ENCODE measurements at regions not wholly inside any gene's neighbourhood (a gene's known extent, or its start where the extent isn't known, plus 50 kb on each side); places are given as distances from the start of the nearest gene placed in this dataset.

DNA sequence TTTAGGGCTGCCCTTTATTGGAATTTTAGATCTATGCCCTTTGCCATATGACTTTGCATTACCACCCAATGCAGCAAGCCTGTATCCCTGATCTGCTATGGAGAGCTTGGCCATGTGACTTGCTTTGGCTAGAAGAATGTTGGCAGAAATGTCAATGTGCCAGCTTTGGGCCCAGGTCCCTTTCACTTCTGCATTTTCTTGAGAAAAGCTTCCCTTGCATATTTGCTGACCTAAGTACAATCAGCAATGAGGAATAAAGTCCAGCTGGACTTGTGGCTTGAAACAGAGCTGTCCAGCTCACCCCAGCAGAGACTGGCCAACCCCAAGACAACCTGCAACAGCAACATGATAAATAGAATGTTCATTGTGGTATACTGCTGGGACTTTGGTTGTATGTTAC is 135.9 kb downstream of the PAH start:
- H2AFZ ChIP-seq (ENCODE audit: low read length): no peak overlapping the region
- TF ChIP-seq, protein P1, sequence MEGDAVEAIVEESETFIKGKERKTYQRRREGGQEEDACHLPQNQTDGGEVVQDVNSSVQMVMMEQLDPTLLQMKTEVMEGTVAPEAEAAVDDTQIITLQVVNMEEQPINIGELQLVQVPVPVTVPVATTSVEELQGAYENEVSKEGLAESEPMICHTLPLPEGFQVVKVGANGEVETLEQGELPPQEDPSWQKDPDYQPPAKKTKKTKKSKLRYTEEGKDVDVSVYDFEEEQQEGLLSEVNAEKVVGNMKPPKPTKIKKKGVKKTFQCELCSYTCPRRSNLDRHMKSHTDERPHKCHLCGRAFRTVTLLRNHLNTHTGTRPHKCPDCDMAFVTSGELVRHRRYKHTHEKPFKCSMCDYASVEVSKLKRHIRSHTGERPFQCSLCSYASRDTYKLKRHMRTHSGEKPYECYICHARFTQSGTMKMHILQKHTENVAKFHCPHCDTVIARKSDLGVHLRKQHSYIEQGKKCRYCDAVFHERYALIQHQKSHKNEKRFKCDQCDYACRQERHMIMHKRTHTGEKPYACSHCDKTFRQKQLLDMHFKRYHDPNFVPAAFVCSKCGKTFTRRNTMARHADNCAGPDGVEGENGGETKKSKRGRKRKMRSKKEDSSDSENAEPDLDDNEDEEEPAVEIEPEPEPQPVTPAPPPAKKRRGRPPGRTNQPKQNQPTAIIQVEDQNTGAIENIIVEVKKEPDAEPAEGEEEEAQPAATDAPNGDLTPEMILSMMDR (IDR thresholded peaks at IDR 0.05; ENCODE audit: extremely low read depth, low read depth, low read length): no peak
- no peaks in the 10 kb centered on the region for H3K9me3 ChIP-seq (ENCODE audit: low read depth, low read length)
- H4K20me1 ChIP-seq (ENCODE audit: insufficient read depth, low read length): no peaks in the 10 kb centered on the region
- no peak overlapping the region for H3K4me3 ChIP-seq (ENCODE audit: insufficient read depth, low read length)
- H3K79me2 ChIP-seq (ENCODE audit: insufficient read depth, low read length): no peaks in the 10 kb centered on the region
- no peaks in the 10 kb centered on the region for H3K27me3 ChIP-seq (ENCODE audit: insufficient read depth, low read length)
- H3K36me3 ChIP-seq (ENCODE audit: insufficient read depth, low read length): no peaks in the 10 kb centered on the region
- no peak overlapping the region for H3K4me2 ChIP-seq (ENCODE audit: insufficient read depth, low read length)
- DNase-seq (ENCODE audit: insufficient read length, low spot score, missing footprints): no peak
- no peaks in the 10 kb centered on the region for H3K4me1 ChIP-seq (ENCODE audit: insufficient read depth, low read length)
- H3K27ac ChIP-seq (ENCODE audit: low read depth, low read length): no peak overlapping the region

- DNase-seq (ENCODE audit: insufficient read length, low spot score, missing footprints): no peak
- H3K27me3 ChIP-seq (ENCODE audit: insufficient read depth, low read length): no peaks in the 10 kb centered on the region
- H3K4me3 ChIP-seq (ENCODE audit: insufficient read depth, low read length): no peak overlapping the region
- no peaks in the 10 kb centered on the region for H3K4me1 ChIP-seq (ENCODE audit: insufficient read depth, low read length)
- H2AFZ ChIP-seq (ENCODE audit: low read length): no peak overlapping the region
- no peaks in the 10 kb centered on the region for H4K20me1 ChIP-seq (ENCODE audit: insufficient read depth, low read length)
- no peaks in the 10 kb centered on the region for H3K79me2 ChIP-seq (ENCODE audit: insufficient read depth, low read length)
- no peaks in the 10 kb centered on the region for H3K36me3 ChIP-seq (ENCODE audit: insufficient read depth, low read length)
- TF ChIP-seq, protein P1 (IDR thresholded peaks at IDR 0.05; ENCODE audit: extremely low read depth, low read depth, low read length): no peak
- H3K9me3 ChIP-seq (ENCODE audit: low read depth, low read length): no peaks in the 10 kb centered on the region
- no peak overlapping the region for H3K27ac ChIP-seq (ENCODE audit: low read depth, low read length)
- no peak overlapping the region for H3K4me2 ChIP-seq (ENCODE audit: insufficient read depth, low read length)
Measured at GRCh38 chr12:102776041-102776440, 141.0 kb downstream of the PAH start.

DNA sequence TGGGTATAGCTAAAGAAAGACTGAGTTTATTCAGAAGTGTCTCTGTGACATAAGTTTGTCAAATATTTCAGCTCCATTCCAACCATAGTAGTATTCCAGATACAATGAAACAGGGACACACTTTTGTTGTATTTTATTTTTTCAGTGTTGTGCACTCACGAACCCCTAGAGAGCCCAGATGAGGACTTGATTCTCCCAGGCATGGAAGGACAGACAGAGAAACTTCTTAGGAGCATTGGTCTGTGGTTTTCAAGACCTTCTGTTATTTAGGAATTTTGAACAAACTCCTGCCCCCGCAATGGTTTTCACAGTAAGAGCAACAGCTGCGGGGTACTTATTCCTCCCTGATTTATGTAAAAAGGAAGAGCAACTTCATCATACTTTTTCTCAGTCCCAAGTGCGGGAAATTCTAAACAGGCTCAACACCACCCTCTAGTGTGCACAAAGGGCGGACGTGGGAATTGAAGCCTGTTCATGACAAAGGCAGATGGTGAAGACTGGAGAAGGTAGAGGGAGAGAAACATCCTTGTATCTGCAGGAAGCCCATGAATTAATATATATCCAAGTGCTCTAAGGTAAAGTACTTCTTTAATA is 147.6 kb downstream of the PAH start:
- H3K36me3 ChIP-seq (ENCODE audit: insufficient read depth, low read length): no peaks in the 10 kb centered on the region
- no peaks in the 10 kb centered on the region for H4K20me1 ChIP-seq (ENCODE audit: insufficient read depth, low read length)
- TF ChIP-seq, protein P1 (IDR thresholded peaks at IDR 0.05; ENCODE audit: extremely low read depth, low read depth, low read length): peak; percentile 81
- H3K27ac ChIP-seq (ENCODE audit: low read depth, low read length): no peak overlapping the region
- H3K4me2 ChIP-seq (ENCODE audit: insufficient read depth, low read length): no peak overlapping the region
- H3K79me2 ChIP-seq (ENCODE audit: insufficient read depth, low read length): no peaks in the 10 kb centered on the region
- no peak overlapping the region for H3K4me3 ChIP-seq (ENCODE audit: insufficient read depth, low read length)
- H2AFZ ChIP-seq (ENCODE audit: low read length): peak overlapping the region; percentile 8
- no peaks in the 10 kb centered on the region for H3K27me3 ChIP-seq (ENCODE audit: insufficient read depth, low read length)
- H3K4me1 ChIP-seq (ENCODE audit: insufficient read depth, low read length): no peaks in the 10 kb centered on the region
- H3K9me3 ChIP-seq (ENCODE audit: low read depth, low read length): no peaks in the 10 kb centered on the region
- peak; percentile 63 for DNase-seq (ENCODE audit: insufficient read length, low spot score, missing footprints)

GRCh38 chr12:102766961-102767360 is 150.1 kb downstream of the PAH start:
- Histone ChIP-seq H3K9me3 (ENCODE audit: low read depth, low read length) (no peaks in the 10 kb centered on the region), H3K36me3 (ENCODE audit: insufficient read depth, low read length) (no peaks in the 10 kb centered on the region), H3K79me2 (ENCODE audit: insufficient read depth, low read length) (no peaks in the 10 kb centered on the region), H3K27me3 (ENCODE audit: insufficient read depth, low read length) (no peaks in the 10 kb centered on the region), H3K27ac (ENCODE audit: low read depth, low read length) (no peak overlapping the region), H3K4me3 (ENCODE audit: insufficient read depth, low read length) (no peak overlapping the region), H4K20me1 (ENCODE audit: insufficient read depth, low read length) (no peaks in the 10 kb centered on the region), H2AFZ (ENCODE audit: low read length) (no peak overlapping the region), H3K4me2 (ENCODE audit: insufficient read depth, low read length) (no peak overlapping the region), H3K4me1 (ENCODE audit: insufficient read depth, low read length) (no peaks in the 10 kb centered on the region)
- no peak for DNase-seq (ENCODE audit: insufficient read length, low spot score, missing footprints)
- TF ChIP-seq, protein P1 (IDR thresholded peaks at IDR 0.05; ENCODE audit: extremely low read depth, low read depth, low read length): no peak
